OCI-LY7 (cell line): ENCODE measurements at regions not wholly inside any gene's neighbourhood (a gene's known extent, or its start where the extent isn't known, plus 50 kb on each side); places are given as distances from the start of the nearest gene placed in this dataset.

Source experiments
- EZH2phosphoT487 ChIP-seq: fragments of 200-600 bp; sonication (generic); IDR thresholded peaks from 2 replicates; pipeline ENCODE4 v1.6.1; 2018; ENCODE audit warnings: low read depth, borderline replicate concordance, mild to moderate bottlenecking, mixed run types, antibody characterized with exemption, low read length, moderate library complexity, mixed read lengths
- TF ChIP-seq, protein P1 (sequence below): fragments of 200-600 bp; sonication (generic); conservative IDR thresholded peaks from 2 replicates; pipeline ENCODE4 v1.5.1; 2014; ENCODE audit warnings: mild to moderate bottlenecking, antibody characterized with exemption, low read length, moderate library complexity, mixed read lengths

DNA sequence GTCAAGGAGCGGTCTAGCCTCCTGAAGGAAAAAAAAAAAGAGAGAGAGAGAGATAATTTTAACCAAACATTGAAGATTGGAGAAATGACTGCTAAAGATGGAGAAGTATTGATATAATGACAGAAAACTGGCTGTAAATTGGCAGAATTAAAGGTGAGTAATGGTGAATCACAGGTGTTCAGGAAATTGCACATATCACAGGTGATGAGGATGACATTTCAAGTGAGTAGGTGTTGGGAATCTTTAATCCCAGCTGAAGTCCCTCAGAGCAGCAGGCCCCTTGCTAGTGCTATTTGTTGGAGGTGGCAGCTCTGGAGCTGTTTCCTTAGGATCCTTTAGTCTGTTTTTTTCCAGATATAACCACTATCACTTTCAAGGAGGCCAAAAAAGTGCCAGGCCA lies 678.4 kb upstream of the VRK2 start:
- TF ChIP-seq, protein P1, sequence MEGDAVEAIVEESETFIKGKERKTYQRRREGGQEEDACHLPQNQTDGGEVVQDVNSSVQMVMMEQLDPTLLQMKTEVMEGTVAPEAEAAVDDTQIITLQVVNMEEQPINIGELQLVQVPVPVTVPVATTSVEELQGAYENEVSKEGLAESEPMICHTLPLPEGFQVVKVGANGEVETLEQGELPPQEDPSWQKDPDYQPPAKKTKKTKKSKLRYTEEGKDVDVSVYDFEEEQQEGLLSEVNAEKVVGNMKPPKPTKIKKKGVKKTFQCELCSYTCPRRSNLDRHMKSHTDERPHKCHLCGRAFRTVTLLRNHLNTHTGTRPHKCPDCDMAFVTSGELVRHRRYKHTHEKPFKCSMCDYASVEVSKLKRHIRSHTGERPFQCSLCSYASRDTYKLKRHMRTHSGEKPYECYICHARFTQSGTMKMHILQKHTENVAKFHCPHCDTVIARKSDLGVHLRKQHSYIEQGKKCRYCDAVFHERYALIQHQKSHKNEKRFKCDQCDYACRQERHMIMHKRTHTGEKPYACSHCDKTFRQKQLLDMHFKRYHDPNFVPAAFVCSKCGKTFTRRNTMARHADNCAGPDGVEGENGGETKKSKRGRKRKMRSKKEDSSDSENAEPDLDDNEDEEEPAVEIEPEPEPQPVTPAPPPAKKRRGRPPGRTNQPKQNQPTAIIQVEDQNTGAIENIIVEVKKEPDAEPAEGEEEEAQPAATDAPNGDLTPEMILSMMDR = no peak
- no peak for TF ChIP-seq EZH2phosphoT487
